ENCODE measurements at regions not wholly inside any gene's neighbourhood (a gene's known extent, or its start where the extent isn't known, plus 50 kb on each side); places are given as distances from the start of the nearest gene placed in this dataset.

DNA sequence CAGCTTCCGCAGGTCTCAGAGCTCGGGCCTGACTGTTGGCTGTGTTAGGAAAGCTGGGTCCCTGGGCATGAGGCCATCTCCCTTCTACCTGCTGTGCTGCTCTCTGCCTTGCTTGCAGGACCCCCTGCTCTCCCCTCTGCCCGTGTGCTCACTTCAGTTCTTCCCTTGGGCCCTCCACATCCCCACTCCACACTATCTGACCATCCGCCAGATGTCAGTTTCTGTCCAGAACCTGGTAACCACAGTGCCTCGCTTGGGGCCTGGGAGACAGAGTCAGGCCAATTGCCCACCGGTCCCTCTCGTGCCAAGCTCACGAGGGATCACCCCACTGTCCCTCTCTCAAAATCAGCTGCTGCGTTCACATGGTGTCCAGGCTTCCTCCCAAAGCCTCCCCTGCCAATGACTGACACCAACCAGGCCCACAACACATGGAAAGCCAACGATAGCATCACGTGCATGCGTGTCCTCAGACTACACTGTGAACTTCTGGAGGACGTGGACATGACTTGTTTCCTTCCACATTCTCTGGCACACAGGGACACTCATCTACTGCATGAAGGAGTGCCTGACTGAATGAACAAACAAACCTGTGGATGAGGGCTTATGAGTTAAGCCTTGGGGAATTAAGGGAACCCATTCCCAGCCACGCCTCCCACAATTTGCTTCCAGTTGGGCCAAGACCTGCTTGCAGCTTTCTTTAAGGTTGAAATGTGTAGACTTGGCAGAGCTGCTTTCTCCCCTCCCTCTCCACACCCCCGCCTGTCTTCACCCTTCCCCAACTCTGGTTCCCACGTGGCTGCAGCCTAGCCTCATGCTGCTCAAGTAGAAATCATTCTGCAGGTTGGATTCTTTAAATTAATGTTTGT lies 72.5 kb upstream of the ZNF423 start:
- no peak for DNase-seq (ENCODE audit: low read depth)
- in situ Hi-C loops (cut with HindIII; ENCODE audit: low sequenced_read_pairs) = no loop called here
- TF ChIP-seq, protein P1, sequence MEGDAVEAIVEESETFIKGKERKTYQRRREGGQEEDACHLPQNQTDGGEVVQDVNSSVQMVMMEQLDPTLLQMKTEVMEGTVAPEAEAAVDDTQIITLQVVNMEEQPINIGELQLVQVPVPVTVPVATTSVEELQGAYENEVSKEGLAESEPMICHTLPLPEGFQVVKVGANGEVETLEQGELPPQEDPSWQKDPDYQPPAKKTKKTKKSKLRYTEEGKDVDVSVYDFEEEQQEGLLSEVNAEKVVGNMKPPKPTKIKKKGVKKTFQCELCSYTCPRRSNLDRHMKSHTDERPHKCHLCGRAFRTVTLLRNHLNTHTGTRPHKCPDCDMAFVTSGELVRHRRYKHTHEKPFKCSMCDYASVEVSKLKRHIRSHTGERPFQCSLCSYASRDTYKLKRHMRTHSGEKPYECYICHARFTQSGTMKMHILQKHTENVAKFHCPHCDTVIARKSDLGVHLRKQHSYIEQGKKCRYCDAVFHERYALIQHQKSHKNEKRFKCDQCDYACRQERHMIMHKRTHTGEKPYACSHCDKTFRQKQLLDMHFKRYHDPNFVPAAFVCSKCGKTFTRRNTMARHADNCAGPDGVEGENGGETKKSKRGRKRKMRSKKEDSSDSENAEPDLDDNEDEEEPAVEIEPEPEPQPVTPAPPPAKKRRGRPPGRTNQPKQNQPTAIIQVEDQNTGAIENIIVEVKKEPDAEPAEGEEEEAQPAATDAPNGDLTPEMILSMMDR (IDR thresholded peaks at IDR 0.05; ENCODE audit: low read depth, low read length, missing control alignments) = no peak
- no peak overlapping the region for H3K4me3 ChIP-seq (ENCODE audit: low read depth, low read length)

- in situ Hi-C loops (cut with HindIII; ENCODE audit: low sequenced_read_pairs) = no loop called here
- no peak for DNase-seq (ENCODE audit: low read depth)
- H3K4me3 ChIP-seq (ENCODE audit: low read depth, low read length) = no peak overlapping the region
- TF ChIP-seq, protein P1 (IDR thresholded peaks at IDR 0.05; ENCODE audit: low read depth, low read length, missing control alignments) = no peak
Observed at GRCh38 chr16:49929626-49930025, 73.7 kb upstream of the ZNF423 start.

DNA sequence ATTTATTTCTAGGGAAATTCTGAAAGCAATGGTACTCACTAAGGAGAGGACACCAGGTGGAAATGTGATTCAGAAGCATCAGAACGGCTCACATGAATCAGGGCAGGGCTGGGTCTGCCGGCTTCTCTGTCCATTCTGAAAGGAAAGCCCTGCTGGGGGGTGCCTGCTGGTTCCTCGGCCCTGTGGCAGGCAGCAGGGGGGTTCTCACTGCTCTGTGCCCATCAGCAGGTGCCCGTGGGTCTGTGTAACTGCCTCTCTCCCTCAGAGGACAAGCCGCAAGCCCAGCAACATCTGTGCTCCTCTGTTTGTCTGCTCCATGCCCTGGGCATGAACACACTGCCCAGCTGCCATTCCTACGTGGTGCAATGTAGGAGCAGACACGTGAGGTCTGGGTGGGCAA lies 74.9 kb upstream of the ZNF423 start:
- DNase-seq (ENCODE audit: low read depth) = no peak
- in situ Hi-C loops (cut with HindIII; ENCODE audit: low sequenced_read_pairs) = no loop called here
- TF ChIP-seq, protein P1 (IDR thresholded peaks at IDR 0.05; ENCODE audit: low read depth, low read length, missing control alignments) = no peak
- no peak overlapping the region for H3K4me3 ChIP-seq (ENCODE audit: low read depth, low read length)

DNA sequence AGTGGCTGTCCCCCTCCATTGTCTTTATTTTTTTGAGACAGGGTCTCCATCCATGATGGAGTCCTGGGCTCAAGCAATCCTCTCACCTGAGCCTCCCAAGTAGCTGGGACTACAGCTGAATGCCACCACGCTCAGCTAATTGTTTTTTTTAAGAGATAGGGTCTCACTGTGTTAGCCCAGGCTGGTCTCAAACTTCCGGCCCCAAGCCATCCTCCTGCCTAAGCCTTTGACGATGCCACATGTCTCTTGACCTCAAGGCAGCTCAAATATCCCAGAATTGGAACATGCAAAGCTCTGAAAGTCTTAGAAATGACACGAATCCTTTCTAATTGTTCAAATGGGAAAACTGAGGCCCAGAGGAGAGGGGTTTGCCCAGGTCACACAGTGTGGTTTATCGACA lies 75.4 kb upstream of the ZNF423 start:
- in situ Hi-C loops (cut with HindIII; ENCODE audit: low sequenced_read_pairs) = no loop called here
- DNase-seq (ENCODE audit: low read depth) = no peak
- TF ChIP-seq, protein P1 (IDR thresholded peaks at IDR 0.05; ENCODE audit: low read depth, low read length, missing control alignments) = no peak
- H3K4me3 ChIP-seq (ENCODE audit: low read depth, low read length) = no peak overlapping the region

DNA sequence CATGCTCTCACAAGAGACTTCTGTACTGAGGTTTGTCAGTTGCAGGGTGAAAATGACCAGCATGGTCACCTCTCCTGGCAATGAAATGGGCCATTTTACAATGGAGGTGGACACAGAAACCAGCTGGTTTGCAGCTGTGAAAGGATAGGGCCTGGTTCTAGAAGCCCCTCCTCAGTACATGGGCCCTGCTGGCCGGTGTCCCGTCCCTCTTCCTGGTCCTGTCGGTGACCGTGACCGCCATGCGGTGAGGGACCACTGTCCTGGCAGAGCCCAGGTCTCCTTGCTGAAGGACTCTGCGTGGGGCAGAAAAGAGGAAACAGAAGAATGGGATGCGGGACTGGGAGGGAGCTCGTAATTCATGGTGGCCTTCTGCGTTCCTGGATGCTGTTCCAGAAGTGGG lies 76.0 kb upstream of the ZNF423 start:
- in situ Hi-C loops (cut with HindIII; ENCODE audit: low sequenced_read_pairs) = no loop called here
- H3K4me3 ChIP-seq (ENCODE audit: low read depth, low read length) = no peak overlapping the region
- TF ChIP-seq, protein P1 (IDR thresholded peaks at IDR 0.05; ENCODE audit: low read depth, low read length, missing control alignments) = no peak
- DNase-seq (ENCODE audit: low read depth) = no peak

DNA sequence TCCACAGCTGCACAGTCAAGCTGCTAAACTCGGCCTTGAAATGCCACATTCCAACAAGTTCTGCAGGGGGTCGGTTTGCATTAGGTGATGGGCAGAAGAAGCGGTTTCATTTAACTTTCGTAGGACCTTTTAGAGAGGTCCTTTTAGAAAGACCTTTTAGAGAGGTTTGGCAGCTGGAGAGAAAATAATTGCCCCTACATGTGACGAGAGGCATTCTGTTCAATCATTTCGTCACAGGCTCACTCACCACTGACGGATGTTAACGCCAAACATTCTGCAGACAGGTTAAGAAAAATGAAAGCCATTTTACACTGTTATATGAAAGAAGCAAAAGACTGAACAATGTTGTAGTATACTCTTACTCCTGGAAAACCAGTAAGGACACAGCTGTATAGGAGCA lies 76.5 kb upstream of the ZNF423 start:
- DNase-seq (ENCODE audit: low read depth) = no peak
- TF ChIP-seq, protein P1 (IDR thresholded peaks at IDR 0.05; ENCODE audit: low read depth, low read length, missing control alignments) = no peak
- in situ Hi-C loops (cut with HindIII; ENCODE audit: low sequenced_read_pairs) = no loop called here
- no peak overlapping the region for H3K4me3 ChIP-seq (ENCODE audit: low read depth, low read length)

All from astrocyte of the cerebellum (primary cell).